ENCODE measurements at regions not wholly inside any gene's neighbourhood (a gene's known extent, or its start where the extent isn't known, plus 50 kb on each side); places are given as distances from the start of the nearest gene placed in this dataset.

- H4K20me1 ChIP-seq (ENCODE audit: insufficient read depth, low read length) = no peaks in the 10 kb centered on the region
- H3K79me2 ChIP-seq (ENCODE audit: insufficient read depth, low read depth, low read length) = no peaks in the 10 kb centered on the region
- CTCF ChIA-PET (ENCODE audit: unreplicated experiment) = no interaction called here
- no peaks in the 10 kb centered on the region for H3K9me3 ChIP-seq (ENCODE audit: low read length)
- POLR2A ChIA-PET = no interaction called here
- no peaks in the 10 kb centered on the region for H3K4me1 ChIP-seq (ENCODE audit: insufficient read depth, low read length, poor library complexity, severe bottlenecking)
- TF ChIP-seq EZH2phosphoT487 (IDR thresholded peaks at IDR 0.05; ENCODE audit: borderline replicate concordance, low read depth, low read length) (no peak), CTCF (conservative IDR thresholded peaks at IDR 0.05; ENCODE audit: low read length) (no peak)
- no peaks in the 10 kb centered on the region for H3K9me2 ChIP-seq (ENCODE audit: insufficient read depth, low read length)
- no TSS peak for BruUV-seq (replicated peaks)
- H3K27ac ChIP-seq (ENCODE audit: low read depth, low read length, poor library complexity, severe bottlenecking) = no peak overlapping the region
- H3K4me3 ChIP-seq (ENCODE audit: low read depth, low read length, poor library complexity, severe bottlenecking) = no peak overlapping the region
- H3K4me2 ChIP-seq (ENCODE audit: low read length) = no peak overlapping the region
- intact Hi-C loops (cut with micrococcal nuclease; ENCODE audit: unreplicated experiment) = no loop called here
- no peak for DNase-seq (ENCODE audit: low spot score)
- H3K36me3 ChIP-seq (ENCODE audit: insufficient read depth, low read length) = no peaks in the 10 kb centered on the region
- H2AFZ ChIP-seq (ENCODE audit: low read length) = no peak overlapping the region
These were observed 773.9 kb upstream of the FAM98A start for GRCh38 chr2:34372967-34373366.

- intact Hi-C loops (cut with micrococcal nuclease; ENCODE audit: unreplicated experiment) = no loop called here
- CTCF ChIA-PET (ENCODE audit: unreplicated experiment) = no interaction called here
- no TSS peak for BruUV-seq (replicated peaks)
- Histone ChIP-seq H3K9me2 (ENCODE audit: insufficient read depth, low read length) (no peaks in the 10 kb centered on the region), H3K9me3 (ENCODE audit: low read length) (no peaks in the 10 kb centered on the region), H3K79me2 (ENCODE audit: insufficient read depth, low read depth, low read length) (no peaks in the 10 kb centered on the region), H3K4me2 (ENCODE audit: low read length) (no peak overlapping the region), H3K4me1 (ENCODE audit: insufficient read depth, low read length, poor library complexity, severe bottlenecking) (no peaks in the 10 kb centered on the region), H2AFZ (ENCODE audit: low read length) (no peak overlapping the region), H4K20me1 (ENCODE audit: insufficient read depth, low read length) (no peaks in the 10 kb centered on the region), H3K4me3 (ENCODE audit: low read depth, low read length, poor library complexity, severe bottlenecking) (no peak overlapping the region), H3K27ac (ENCODE audit: low read depth, low read length, poor library complexity, severe bottlenecking) (no peak overlapping the region), H3K36me3 (ENCODE audit: insufficient read depth, low read length) (no peaks in the 10 kb centered on the region)
- POLR2A ChIA-PET = no interaction called here
- TF ChIP-seq CTCF (conservative IDR thresholded peaks at IDR 0.05; ENCODE audit: low read length) = no peak
- no peak for TF ChIP-seq EZH2phosphoT487 (IDR thresholded peaks at IDR 0.05; ENCODE audit: borderline replicate concordance, low read depth, low read length)
- DNase-seq (ENCODE audit: low spot score) = no peak
These were observed 772.6 kb upstream of the FAM98A start for GRCh38 chr2:34371711-34372110.

DNA sequence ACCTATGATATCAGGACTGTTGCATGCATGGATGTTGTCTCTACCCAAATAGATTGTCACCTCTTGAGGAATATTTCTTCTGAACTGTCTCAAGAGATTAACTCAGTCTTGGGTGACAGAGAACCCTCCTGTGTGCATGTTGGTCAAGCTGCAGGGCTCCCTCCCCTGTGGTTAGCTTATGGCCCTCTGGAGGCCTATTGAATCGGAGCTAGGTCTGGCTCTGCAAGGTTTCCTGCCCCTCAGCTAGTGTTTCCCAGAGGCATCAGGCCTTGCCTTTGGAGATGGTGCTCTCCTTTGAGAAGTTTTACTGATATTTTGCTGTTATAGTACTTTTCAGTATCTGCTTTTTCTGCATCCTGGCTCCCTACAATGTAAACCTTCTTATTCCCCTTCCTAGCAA lies 769.2 kb upstream of the FAM98A start:
- Histone ChIP-seq H3K4me3 (ENCODE audit: low read depth, low read length, poor library complexity, severe bottlenecking) (no peak overlapping the region), H3K36me3 (ENCODE audit: insufficient read depth, low read length) (no peaks in the 10 kb centered on the region), H3K4me2 (ENCODE audit: low read length) (no peak overlapping the region), H3K79me2 (ENCODE audit: insufficient read depth, low read depth, low read length) (no peaks in the 10 kb centered on the region), H4K20me1 (ENCODE audit: insufficient read depth, low read length) (no peaks in the 10 kb centered on the region), H3K9me2 (ENCODE audit: insufficient read depth, low read length) (no peaks in the 10 kb centered on the region), H3K9me3 (ENCODE audit: low read length) (no peaks in the 10 kb centered on the region), H3K4me1 (ENCODE audit: insufficient read depth, low read length, poor library complexity, severe bottlenecking) (no peaks in the 10 kb centered on the region), H3K27ac (ENCODE audit: low read depth, low read length, poor library complexity, severe bottlenecking) (no peak overlapping the region), H2AFZ (ENCODE audit: low read length) (no peak overlapping the region)
- no TSS peak for BruUV-seq (replicated peaks)
- DNase-seq (ENCODE audit: low spot score) = no peak
- ChIA-PET POLR2A (interaction anchor here (0.6 kb wide), 1 partner anchor 20 kb away, joined by 3 read pairs; no protein-coding TSS in a partner anchor), CTCF (ENCODE audit: unreplicated experiment) (no interaction called here)
- TF ChIP-seq CTCF (conservative IDR thresholded peaks at IDR 0.05; ENCODE audit: low read length) (no peak), EZH2phosphoT487 (IDR thresholded peaks at IDR 0.05; ENCODE audit: borderline replicate concordance, low read depth, low read length) (no peak)
- intact Hi-C loops (cut with micrococcal nuclease; ENCODE audit: unreplicated experiment) = no loop called here

All from OCI-LY7 (cell line).